HepG2 (cell line): ENCODE measurements at regions not wholly inside any gene's neighbourhood (a gene's known extent, or its start where the extent isn't known, plus 50 kb on each side); places are given as distances from the start of the nearest gene placed in this dataset.

Experiments used
- CBFB ChIP-seq: sonication (generic); formaldehyde crosslinking; IDR thresholded peaks from 2 replicates; pipeline ENCODE4 v1.4.0; 2020; ENCODE audit warnings: missing genetic modification reagents
- CTCF ChIP-seq: sonication (generic); formaldehyde crosslinking; IDR thresholded peaks from 2 replicates; pipeline ENCODE4 v1.5.0; 2020; ENCODE audit warnings: mild to moderate bottlenecking, missing genetic modification reagents, moderate library complexity
- E2F1 ChIP-seq: sonication (generic); formaldehyde crosslinking; IDR thresholded peaks from 2 replicates; pipeline ENCODE4 v1.5.0; 2020; ENCODE audit warnings: missing genetic modification reagents
- ELK4 ChIP-seq: sonication (generic); formaldehyde crosslinking; IDR thresholded peaks from 2 replicates; pipeline ENCODE4 v1.9.0; 2021; ENCODE audit warnings: missing genetic modification reagents, borderline replicate concordance
- NFYC ChIP-seq: IDR thresholded peaks from 2 replicates; pipeline ENCODE4 v1.6.1; 2016; ENCODE audit warnings: missing genetic modification reagents, missing compliant biosample characterization
- PBX3 ChIP-seq: sonication (generic); formaldehyde crosslinking; IDR thresholded peaks from 2 replicates; pipeline ENCODE4 v1.8.1; 2023; ENCODE audit warnings: missing genetic modification reagents, inconsistent platforms, borderline replicate concordance
- POLR2AphosphoS5 ChIP-seq: IDR thresholded peaks from 2 replicates; pipeline ENCODE4 v1.6.1; 2012; ENCODE audit warnings: low read depth, low read length
- PTBP1 ChIP-seq: fragments of 200-400 bp; formaldehyde crosslinking; IDR thresholded peaks from 2 replicates; pipeline ENCODE4 v1.6.1; 2018; ENCODE audit warnings: low read length, low read depth; ENCODE audit not compliant: poor library complexity, severe bottlenecking
- SMARCC2 ChIP-seq: fragments of 450-650 bp; IDR thresholded peaks from 2 replicates; pipeline ENCODE4 v1.6.1; 2017; ENCODE audit warnings: antibody characterized with exemption, mild to moderate bottlenecking
- SP1 ChIP-seq, 2 experiments: fragments of 450-650 bp in 1 of 2; sonication (generic) in 1 of 2; formaldehyde crosslinking in 1 of 2; IDR thresholded peaks; 2 replicates each; pipeline versions ENCODE4 v1.4.0 to v1.6.1; 2016 to 2020; ENCODE audit warnings: missing genetic modification reagents in 1 of 2
- USF2 ChIP-seq, 2 experiments: sonication (generic) in 1 of 2; formaldehyde crosslinking in 1 of 2; IDR thresholded peaks; 2 replicates each; pipeline versions ENCODE4 v1.5.1 to v1.6.1; 2011 to 2020; ENCODE audit warnings: borderline replicate concordance in 1 of 2, low read depth in 1 of 2, low read length in 1 of 2, mild to moderate bottlenecking in 1 of 2, missing genetic modification reagents in 1 of 2, moderate library complexity in 1 of 2
- ZBTB21 ChIP-seq: sonication (generic); formaldehyde crosslinking; IDR thresholded peaks from 2 replicates; pipeline ENCODE4 v1.4.0; 2020; ENCODE audit warnings: missing genetic modification reagents
- ZNF207 ChIP-seq: fragments of 450-650 bp; IDR thresholded peaks from 2 replicates; pipeline ENCODE4 v1.6.1; 2016; ENCODE audit warnings: antibody characterized with exemption, borderline replicate concordance
- ZNF777 ChIP-seq: sonication (generic); formaldehyde crosslinking; IDR thresholded peaks from 2 replicates; pipeline ENCODE4 v1.4.0; 2020; ENCODE audit warnings: missing genetic modification reagents

- TF ChIP-seq CTCF (CRISPR knock-in tag): peak; percentile 87
- TF ChIP-seq NFYC: no peak
- no peak for TF ChIP-seq PBX3 (CRISPR knock-in tag)
- TF ChIP-seq POLR2AphosphoS5: no peak
- TF ChIP-seq USF2 (IDR thresholded peaks at IDR 0.05; ENCODE audit: low read depth, low read length): no peak
- TF ChIP-seq USF2 (CRISPR knock-in tag; IDR thresholded peaks at IDR 0.05; ENCODE audit: borderline replicate concordance): no peak
- TF ChIP-seq SP1 (IDR thresholded peaks at IDR 0.05): no peak
- no peak for TF ChIP-seq SP1 (CRISPR knock-in tag; IDR thresholded peaks at IDR 0.05)
- TF ChIP-seq PTBP1: no peak
- TF ChIP-seq CBFB (CRISPR knock-in tag): no peak
- TF ChIP-seq ZNF207: no peak
- no peak for TF ChIP-seq ELK4
- no peak for TF ChIP-seq ZBTB21 (CRISPR knock-in tag)
- no peak for TF ChIP-seq E2F1 (CRISPR knock-in tag)
- no peak for TF ChIP-seq ZNF777
- no peak for TF ChIP-seq SMARCC2
Observed at GRCh38 chr21:28745131-28746016, 247.3 kb downstream of the LTN1 start.
